ENCODE measurements at regions not wholly inside any gene's neighbourhood (a gene's known extent, or its start where the extent isn't known, plus 50 kb on each side); places are given as distances from the start of the nearest gene placed in this dataset.

DNA sequence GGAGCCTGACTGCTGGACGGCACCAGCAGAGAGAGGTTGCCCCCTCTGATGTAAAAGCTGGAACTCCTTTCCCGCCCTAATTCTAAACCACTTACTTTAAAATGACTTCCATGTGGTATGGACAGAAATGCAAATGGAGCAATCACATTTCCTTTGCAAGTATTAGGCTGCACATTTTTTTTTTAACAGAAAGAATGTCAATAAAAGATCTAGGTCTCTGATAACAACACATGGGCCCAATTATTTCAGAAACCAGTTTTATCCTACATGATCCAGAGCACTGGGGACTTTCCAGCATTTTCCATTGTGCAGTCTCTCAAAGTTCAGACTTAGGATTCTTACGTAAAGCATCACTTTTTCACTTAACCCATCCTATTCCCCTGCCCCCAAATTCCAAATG is 203.7 kb downstream of the NXNL2 start:
- H3K9me3 ChIP-seq (replicated peaks; ENCODE audit: control insufficient read depth, insufficient read depth, low read length): no peaks in the 10 kb centered on the region
- POLR2A ChIA-PET: no interaction called here
- H2AFZ ChIP-seq (ENCODE audit: low read depth, low read length): no peak overlapping the region
- intact Hi-C loops (cut with micrococcal nuclease) (loop anchor here (1.0 to 10.0 kb wide), 2 partner anchors 40 to 416 kb away; no protein-coding TSS in a partner anchor), dilution Hi-C loops (cut with MboI; ENCODE audit: extremely low pct_ligation_motif_present, low sequenced_read_pairs) (no loop called here)
- no peak overlapping the region for H3K9ac ChIP-seq (replicated peaks; ENCODE audit: extremely low read depth, insufficient read depth, low read length)
- no peak overlapping the region for H3K4me3 ChIP-seq (replicated peaks in 1 of 3; ENCODE audit: insufficient read depth in 1 of 3, low read depth in 1 of 3, low read length in 3 of 3)
- FAIRE-seq (no peak), DNase-seq (ENCODE audit: low read depth, low spot score) (no peak)
- H3K36me3 ChIP-seq (ENCODE audit: control insufficient read depth in 2 of 2, extremely low read depth in 1 of 2, insufficient read depth in 2 of 2, low read length in 2 of 2): no peaks in the 10 kb centered on the region
- H3K79me2 ChIP-seq (ENCODE audit: control insufficient read depth, insufficient read depth, low read length): no peaks in the 10 kb centered on the region
- peaks cover 10% of the 10 kb centered on the region for H3K4me1 ChIP-seq (ENCODE audit: control insufficient read depth, extremely low read depth, insufficient read depth, low read length)
- no TSS peak for BruUV-seq (replicated peaks)
- CTCF ChIA-PET: interaction anchor here (0.6 kb wide), 1 partner anchor 293 kb away, joined by 3 read pairs; no protein-coding TSS in a partner anchor
- no peaks in the 10 kb centered on the region for H3K9me1 ChIP-seq (replicated peaks; ENCODE audit: control insufficient read depth, extremely low read depth, insufficient read depth, low read length)
- H4K20me1 ChIP-seq (replicated peaks; ENCODE audit: control insufficient read depth, extremely low read depth, insufficient read depth, low read length): no peaks in the 10 kb centered on the region
- no peak overlapping the region for H3K4me2 ChIP-seq (ENCODE audit: insufficient read depth, low read length)
- TF ChIP-seq FOS (IDR thresholded peaks at IDR 0.05; ENCODE audit: borderline replicate concordance, insufficient read depth, low read length): no peak
- TF ChIP-seq JUN (IDR thresholded peaks at IDR 0.05; ENCODE audit: borderline replicate concordance, insufficient read depth, insufficient read length, low read depth): no peak
- TF ChIP-seq, protein P1, sequence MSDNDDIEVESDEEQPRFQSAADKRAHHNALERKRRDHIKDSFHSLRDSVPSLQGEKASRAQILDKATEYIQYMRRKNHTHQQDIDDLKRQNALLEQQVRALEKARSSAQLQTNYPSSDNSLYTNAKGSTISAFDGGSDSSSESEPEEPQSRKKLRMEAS (IDR thresholded peaks at IDR 0.05; ENCODE audit: insufficient read depth, insufficient read length): no peak
- TF ChIP-seq MYC (IDR thresholded peaks at IDR 0.05; ENCODE audit: low read depth, low read length): no peak
- no peak for TF ChIP-seq EZH2 (IDR thresholded peaks at IDR 0.05; ENCODE audit: borderline replicate concordance, low read depth, low read length, severe bottlenecking)
- TF ChIP-seq POLR2AphosphoS5 (IDR thresholded peaks at IDR 0.05; ENCODE audit: insufficient read depth, low read depth, low read length): no peak
- TF ChIP-seq GATA2 (IDR thresholded peaks at IDR 0.05; ENCODE audit: insufficient read depth, insufficient read length, low read depth, low read length): no peak
- TF ChIP-seq, protein P2, sequence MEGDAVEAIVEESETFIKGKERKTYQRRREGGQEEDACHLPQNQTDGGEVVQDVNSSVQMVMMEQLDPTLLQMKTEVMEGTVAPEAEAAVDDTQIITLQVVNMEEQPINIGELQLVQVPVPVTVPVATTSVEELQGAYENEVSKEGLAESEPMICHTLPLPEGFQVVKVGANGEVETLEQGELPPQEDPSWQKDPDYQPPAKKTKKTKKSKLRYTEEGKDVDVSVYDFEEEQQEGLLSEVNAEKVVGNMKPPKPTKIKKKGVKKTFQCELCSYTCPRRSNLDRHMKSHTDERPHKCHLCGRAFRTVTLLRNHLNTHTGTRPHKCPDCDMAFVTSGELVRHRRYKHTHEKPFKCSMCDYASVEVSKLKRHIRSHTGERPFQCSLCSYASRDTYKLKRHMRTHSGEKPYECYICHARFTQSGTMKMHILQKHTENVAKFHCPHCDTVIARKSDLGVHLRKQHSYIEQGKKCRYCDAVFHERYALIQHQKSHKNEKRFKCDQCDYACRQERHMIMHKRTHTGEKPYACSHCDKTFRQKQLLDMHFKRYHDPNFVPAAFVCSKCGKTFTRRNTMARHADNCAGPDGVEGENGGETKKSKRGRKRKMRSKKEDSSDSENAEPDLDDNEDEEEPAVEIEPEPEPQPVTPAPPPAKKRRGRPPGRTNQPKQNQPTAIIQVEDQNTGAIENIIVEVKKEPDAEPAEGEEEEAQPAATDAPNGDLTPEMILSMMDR (IDR thresholded peaks at IDR 0.05; ENCODE audit: extremely low read depth in 1 of 2, insufficient read depth in 1 of 2, low read depth in 1 of 2, low read length in 2 of 2): no peak
- TF ChIP-seq POLR2A (IDR thresholded peaks at IDR 0.05; ENCODE audit: low read depth, low read length): no peak
- H3K27ac ChIP-seq (ENCODE audit: insufficient read depth, low read depth, low read length): no peak overlapping the region
- H3K27me3 ChIP-seq (ENCODE audit: control insufficient read depth in 2 of 2, insufficient read depth in 2 of 2, low read length in 2 of 2): no peaks in the 10 kb centered on the region

All from endothelial cell of umbilical vein (primary cell).